H1 (cell line): ENCODE measurements at regions not wholly inside any gene's neighbourhood (a gene's known extent, or its start where the extent isn't known, plus 50 kb on each side); places are given as distances from the start of the nearest gene placed in this dataset.

ENCODE experiments used
- EZH2 ChIP-seq: fragments of 200-600 bp; sonication (generic); IDR thresholded peaks from 2 replicates; pipeline ENCODE4 v1.7.1; 2012; ENCODE audit warnings: low read depth, mild to moderate bottlenecking, moderate library complexity, low read length, inconsistent platforms; ENCODE audit not compliant: severe bottlenecking
- FOSL1 ChIP-seq: IDR thresholded peaks from 2 replicates; pipeline ENCODE4 v1.6.1; 2011; ENCODE audit warnings: mild to moderate bottlenecking, low read depth, low read length, moderate library complexity; ENCODE audit not compliant: insufficient read depth
- GABPA ChIP-seq: IDR thresholded peaks from 2 replicates; pipeline ENCODE4 v1.6.1; 2011; ENCODE audit warnings: mild to moderate bottlenecking, low read length, moderate library complexity, borderline replicate concordance; ENCODE audit not compliant: insufficient read depth
- HDAC2 ChIP-seq, 2 experiments: fragments of 300-600 bp in 1 of 2; sonication (generic) in 1 of 2; IDR thresholded peaks; 2 replicates each; pipeline ENCODE4 v1.6.1; 2011 to 2012; ENCODE audit warnings: low read depth in 2 of 2, low read length in 2 of 2, mild to moderate bottlenecking in 2 of 2, moderate library complexity in 2 of 2, borderline replicate concordance in 1 of 2, inconsistent platforms in 1 of 2
- JUN ChIP-seq: IDR thresholded peaks from 2 replicates; pipeline ENCODE4 v1.6.1; 2011; ENCODE audit warnings: low read depth, mild to moderate bottlenecking, improper control_type of control experiment, low read length
- RAD21 ChIP-seq, 2 experiments: IDR thresholded peaks in 1 of 2; conservative IDR thresholded peaks in 1 of 2; 2 replicates each; pipeline ENCODE4 v1.6.1; 2011; ENCODE audit warnings: low read depth in 2 of 2, low read length in 2 of 2, improper control_type of control experiment in 1 of 2, inconsistent platforms in 1 of 2, mild to moderate bottlenecking in 1 of 2, moderate library complexity in 1 of 2

GRCh38 chr13:24625331-24625731, 54.9 kb upstream of the ATP12A start:
- no peak for TF ChIP-seq GABPA
- no peak for TF ChIP-seq JUN
- no peak for TF ChIP-seq EZH2
- no peak for TF ChIP-seq FOSL1
- TF ChIP-seq RAD21 (IDR thresholded peaks at IDR 0.05 in 1 of 2, conservative IDR thresholded peaks at IDR 0.05 in 1 of 2; ENCODE audit: low read depth in 2 of 2, low read length in 2 of 2): no peak
- no peak for TF ChIP-seq HDAC2 (IDR thresholded peaks at IDR 0.05; ENCODE audit: borderline replicate concordance in 1 of 2, low read depth in 2 of 2, low read length in 2 of 2)
